ENCODE measurements at regions not wholly inside any gene's neighbourhood (a gene's known extent, or its start where the extent isn't known, plus 50 kb on each side); places are given as distances from the start of the nearest gene placed in this dataset.

DNA sequence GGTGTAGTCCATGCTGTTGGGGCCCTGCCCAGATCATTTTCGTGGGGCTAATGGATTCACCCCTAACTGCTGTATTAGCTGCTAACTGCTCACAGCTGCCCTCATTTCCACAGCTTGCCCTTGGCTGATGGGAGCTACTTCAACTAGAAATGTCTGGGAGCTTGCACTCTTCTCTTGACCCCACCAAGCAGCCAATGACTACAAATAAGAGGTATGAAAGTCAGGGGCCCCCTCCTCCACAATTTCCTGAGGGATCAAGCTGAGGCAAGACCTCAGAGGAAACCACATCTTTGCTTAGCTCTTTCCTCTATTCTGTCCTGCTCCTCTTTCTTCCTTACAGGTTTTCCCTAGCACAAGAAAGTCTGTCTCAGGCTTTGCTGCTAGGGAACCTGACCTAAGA lies 397.5 kb downstream of the MLLT3 start:
- H4K20me1 ChIP-seq (replicated peaks; ENCODE audit: control insufficient read depth, extremely low read depth, insufficient read depth, low read length): no peaks in the 10 kb centered on the region
- H3K27me3 ChIP-seq (ENCODE audit: control insufficient read depth in 2 of 2, insufficient read depth in 2 of 2, low read length in 2 of 2): peaks cover 0 to 3% of the 10 kb centered on the region in 2 experiments
- TF ChIP-seq MYC (IDR thresholded peaks at IDR 0.05; ENCODE audit: low read depth, low read length) (no peak), EZH2 (IDR thresholded peaks at IDR 0.05; ENCODE audit: borderline replicate concordance, low read depth, low read length, severe bottlenecking) (no peak), POLR2AphosphoS5 (IDR thresholded peaks at IDR 0.05; ENCODE audit: insufficient read depth, low read depth, low read length) (no peak), GATA2 (IDR thresholded peaks at IDR 0.05; ENCODE audit: insufficient read depth, insufficient read length, low read depth, low read length) (no peak), POLR2A (IDR thresholded peaks at IDR 0.05; ENCODE audit: low read depth, low read length) (no peak), FOS (IDR thresholded peaks at IDR 0.05; ENCODE audit: borderline replicate concordance, insufficient read depth, low read length) (no peak), MAX (IDR thresholded peaks at IDR 0.05; ENCODE audit: insufficient read depth, insufficient read length) (no peak), CTCF (IDR thresholded peaks at IDR 0.05; ENCODE audit: extremely low read depth in 1 of 2, insufficient read depth in 1 of 2, low read depth in 1 of 2, low read length in 2 of 2) (no peak), JUN (IDR thresholded peaks at IDR 0.05; ENCODE audit: borderline replicate concordance, insufficient read depth, insufficient read length, low read depth) (no peak)
- H3K27ac ChIP-seq (ENCODE audit: insufficient read depth, low read depth, low read length): no peak overlapping the region
- H3K36me3 ChIP-seq (ENCODE audit: control insufficient read depth in 2 of 2, extremely low read depth in 1 of 2, insufficient read depth in 2 of 2, low read length in 2 of 2): no peaks in the 10 kb centered on the region
- FAIRE-seq (no peak), DNase-seq (ENCODE audit: low read depth, low spot score) (no peak)
- H3K79me2 ChIP-seq (ENCODE audit: control insufficient read depth, insufficient read depth, low read length): no peaks in the 10 kb centered on the region
- dilution Hi-C loops (cut with MboI; ENCODE audit: extremely low pct_ligation_motif_present, low sequenced_read_pairs) (no loop called here), intact Hi-C loops (cut with micrococcal nuclease) (no loop called here)
- CTCF ChIA-PET: no interaction called here
- no peak overlapping the region for H3K4me3 ChIP-seq (replicated peaks in 1 of 3; ENCODE audit: insufficient read depth in 1 of 3, low read depth in 1 of 3, low read length in 3 of 3)
- H3K4me1 ChIP-seq (ENCODE audit: control insufficient read depth, extremely low read depth, insufficient read depth, low read length): no peaks in the 10 kb centered on the region
- BruUV-seq (replicated peaks): no TSS peak
- no peak overlapping the region for H3K9ac ChIP-seq (replicated peaks; ENCODE audit: extremely low read depth, insufficient read depth, low read length)
- POLR2A ChIA-PET: no interaction called here
- no peaks in the 10 kb centered on the region for H3K9me1 ChIP-seq (replicated peaks; ENCODE audit: control insufficient read depth, extremely low read depth, insufficient read depth, low read length)
- H3K4me2 ChIP-seq (ENCODE audit: insufficient read depth, low read length): no peak overlapping the region
- H3K9me3 ChIP-seq (replicated peaks; ENCODE audit: control insufficient read depth, insufficient read depth, low read length): no peaks in the 10 kb centered on the region
- no peak overlapping the region for H2AFZ ChIP-seq (ENCODE audit: low read depth, low read length)

Measured in endothelial cell of umbilical vein (primary cell).